OCI-LY7 (cell line): ENCODE measurements at regions not wholly inside any gene's neighbourhood (a gene's known extent, or its start where the extent isn't known, plus 50 kb on each side); places are given as distances from the start of the nearest gene placed in this dataset.

Experiments
- BruUV-seq: library from RNA; stranded (reverse); fragments of 400-500 nt; replicated peaks from 2 replicates; lab custom pipeline; 2021; lab: Mats Ljungman, UMichigan
- CTCF ChIA-PET: fragments of 300-600 bp; sonication (Branson Sonifier 250); formaldehyde crosslinking; loops from one replicate; lab custom pipeline; 2022; ENCODE audit warnings: antibody characterized with exemption; ENCODE audit not compliant: unreplicated experiment; lab: Charles Lee
- POLR2A ChIA-PET: fragments of 300-600 bp; sonication (Branson Sonifier 250); formaldehyde crosslinking; loops from one replicate; lab custom pipeline; 2022; ENCODE audit warnings: antibody characterized with exemption; lab: Charles Lee
- DNase-seq: peaks from one replicate; pipeline ENCODE4 v3.0.0-alpha.2; 2015; ENCODE audit warnings: low spot score
- H2AFZ ChIP-seq: fragments of 200-600 bp; sonication (generic), shearing (Covaris generic); 2 replicates; pipeline ENCODE4 v1.6.1; 2014; ENCODE audit warnings: mild to moderate bottlenecking, antibody characterized with exemption, low read length, moderate library complexity
- H3K27ac ChIP-seq: fragments of 200-600 bp; sonication (generic); 2 replicates; pipeline ENCODE4 v1.5.1; 2014; ENCODE audit warnings: mixed run types, low read depth, mild to moderate bottlenecking, moderate library complexity, low read length, inconsistent platforms; ENCODE audit not compliant: poor library complexity, severe bottlenecking
- H3K36me3 ChIP-seq: fragments of 200-600 bp; sonication (generic); 2 replicates; pipeline ENCODE4 v1.6.1; 2014; ENCODE audit warnings: mild to moderate bottlenecking, antibody characterized with exemption, low read length, moderate library complexity, mixed read lengths; ENCODE audit not compliant: insufficient read depth
- H3K4me1 ChIP-seq: fragments of 200-600 bp; sonication (generic); 2 replicates; pipeline ENCODE4 v1.5.1; 2014; ENCODE audit warnings: mild to moderate bottlenecking, low read length; ENCODE audit not compliant: insufficient read depth, poor library complexity, severe bottlenecking
- H3K4me2 ChIP-seq: fragments of 200-600 bp; sonication (generic); 2 replicates; pipeline ENCODE4 v1.6.1; 2014; ENCODE audit warnings: mild to moderate bottlenecking, low read length
- H3K4me3 ChIP-seq: fragments of 200-600 bp; sonication (generic); 2 replicates; pipeline ENCODE4 v1.5.1; 2014; ENCODE audit warnings: mild to moderate bottlenecking, low read depth, low read length; ENCODE audit not compliant: poor library complexity, severe bottlenecking
- H3K79me2 ChIP-seq: fragments of 200-600 bp; sonication (generic); 2 replicates; pipeline ENCODE4 v1.6.1; 2016; ENCODE audit warnings: low read depth, mild to moderate bottlenecking, low read length, moderate library complexity, mixed read lengths; ENCODE audit not compliant: insufficient read depth
- H3K9me2 ChIP-seq: fragments of 200-600 bp; sonication (generic); 2 replicates; pipeline ENCODE4 v1.6.1; 2016; ENCODE audit warnings: mild to moderate bottlenecking, low read length, mixed read lengths; ENCODE audit not compliant: insufficient read depth
- H3K9me3 ChIP-seq: fragments of 200-600 bp; sonication (generic); 2 replicates; pipeline ENCODE4 v1.6.1; 2014; ENCODE audit warnings: mild to moderate bottlenecking, mixed run types, low read length, mixed read lengths
- H4K20me1 ChIP-seq: fragments of 200-600 bp; sonication (generic); 2 replicates; pipeline ENCODE4 v1.6.1; 2014; ENCODE audit warnings: mild to moderate bottlenecking, antibody characterized with exemption, low read length, moderate library complexity, mixed read lengths; ENCODE audit not compliant: insufficient read depth
- EZH2phosphoT487 ChIP-seq: fragments of 200-600 bp; sonication (generic); IDR thresholded peaks from 2 replicates; pipeline ENCODE4 v1.6.1; 2018; ENCODE audit warnings: low read depth, borderline replicate concordance, mild to moderate bottlenecking, mixed run types, antibody characterized with exemption, low read length, moderate library complexity, mixed read lengths
- intact Hi-C: fragments of 100-400 bp; cut with micrococcal nuclease; formaldehyde crosslinking; loops from one replicate; pipeline ENCODE4 v1.10.0; 2022; ENCODE audit not compliant: unreplicated experiment
- TF ChIP-seq, protein P1 (sequence below): fragments of 200-600 bp; sonication (generic); conservative IDR thresholded peaks from 2 replicates; pipeline ENCODE4 v1.5.1; 2014; ENCODE audit warnings: mild to moderate bottlenecking, antibody characterized with exemption, low read length, moderate library complexity, mixed read lengths

DNA sequence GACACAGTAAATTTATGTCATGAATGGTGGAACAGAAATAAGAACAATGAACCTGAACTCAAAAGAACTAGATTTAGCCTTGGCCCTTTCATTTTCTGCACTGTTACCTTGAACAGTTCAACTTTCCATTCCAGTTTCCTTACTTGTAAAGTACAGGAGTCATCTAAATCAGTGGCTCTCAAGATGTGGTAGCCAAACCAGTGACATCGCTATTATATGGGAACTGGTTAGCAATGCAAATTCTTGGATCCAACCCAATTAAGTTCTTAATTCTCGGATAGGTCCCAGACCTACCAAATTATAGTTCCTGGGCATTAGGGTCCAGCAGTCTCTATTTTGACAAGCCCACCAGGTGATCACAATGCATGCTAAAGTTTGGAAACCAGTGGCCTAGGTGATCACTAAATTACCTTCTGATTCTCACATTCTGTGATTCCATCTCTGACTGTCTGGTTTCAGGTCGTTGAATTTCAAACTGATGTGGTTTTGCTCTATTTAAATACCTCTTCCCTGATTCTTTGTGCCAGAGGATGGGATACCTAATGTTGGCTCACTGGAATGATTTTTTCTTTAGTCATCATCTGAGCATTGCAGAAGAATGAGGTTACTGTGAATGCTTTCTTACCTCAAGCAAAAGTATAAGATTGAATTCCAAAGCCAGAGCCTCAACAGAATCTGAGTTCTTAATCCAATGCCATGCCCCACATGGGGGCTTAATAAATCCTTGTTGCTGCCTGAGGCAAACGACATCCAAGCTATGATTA, 253.8 kb downstream of the ENC1 start:
- no peaks in the 10 kb centered on the region for H3K9me3 ChIP-seq
- intact Hi-C loops, result no loop called here
- no peaks in the 10 kb centered on the region for H3K9me2 ChIP-seq
- no peak overlapping the region for H3K27ac ChIP-seq
- POLR2A ChIA-PET, result interaction anchor here (0.7 kb wide), 1 partner anchor 257 kb away, joined by 3 read pairs; no protein-coding TSS in a partner anchor
- no peak for DNase-seq
- CTCF ChIA-PET, result no interaction called here
- H3K4me2 ChIP-seq, result no peak overlapping the region
- H2AFZ ChIP-seq, result no peak overlapping the region
- BruUV-seq, result no TSS peak
- H4K20me1 ChIP-seq, result no peaks in the 10 kb centered on the region
- peaks cover 12% of the 10 kb centered on the region for H3K4me1 ChIP-seq
- H3K79me2 ChIP-seq, result no peaks in the 10 kb centered on the region
- TF ChIP-seq, protein P1, sequence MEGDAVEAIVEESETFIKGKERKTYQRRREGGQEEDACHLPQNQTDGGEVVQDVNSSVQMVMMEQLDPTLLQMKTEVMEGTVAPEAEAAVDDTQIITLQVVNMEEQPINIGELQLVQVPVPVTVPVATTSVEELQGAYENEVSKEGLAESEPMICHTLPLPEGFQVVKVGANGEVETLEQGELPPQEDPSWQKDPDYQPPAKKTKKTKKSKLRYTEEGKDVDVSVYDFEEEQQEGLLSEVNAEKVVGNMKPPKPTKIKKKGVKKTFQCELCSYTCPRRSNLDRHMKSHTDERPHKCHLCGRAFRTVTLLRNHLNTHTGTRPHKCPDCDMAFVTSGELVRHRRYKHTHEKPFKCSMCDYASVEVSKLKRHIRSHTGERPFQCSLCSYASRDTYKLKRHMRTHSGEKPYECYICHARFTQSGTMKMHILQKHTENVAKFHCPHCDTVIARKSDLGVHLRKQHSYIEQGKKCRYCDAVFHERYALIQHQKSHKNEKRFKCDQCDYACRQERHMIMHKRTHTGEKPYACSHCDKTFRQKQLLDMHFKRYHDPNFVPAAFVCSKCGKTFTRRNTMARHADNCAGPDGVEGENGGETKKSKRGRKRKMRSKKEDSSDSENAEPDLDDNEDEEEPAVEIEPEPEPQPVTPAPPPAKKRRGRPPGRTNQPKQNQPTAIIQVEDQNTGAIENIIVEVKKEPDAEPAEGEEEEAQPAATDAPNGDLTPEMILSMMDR, result no peak
- TF ChIP-seq EZH2phosphoT487, result no peak
- H3K4me3 ChIP-seq, result no peak overlapping the region
- H3K36me3 ChIP-seq, result no peaks in the 10 kb centered on the region

- Histone ChIP-seq H3K4me2 (no peak overlapping the region), H3K36me3 (no peaks in the 10 kb centered on the region), H3K9me2 (no peaks in the 10 kb centered on the region), H2AFZ (no peak overlapping the region), H3K4me1 (no peaks in the 10 kb centered on the region), H3K79me2 (no peaks in the 10 kb centered on the region), H3K27ac (no peak overlapping the region), H3K9me3 (no peaks in the 10 kb centered on the region), H4K20me1 (no peaks in the 10 kb centered on the region), H3K4me3 (no peak overlapping the region)
- intact Hi-C loops, result no loop called here
- TF ChIP-seq, protein P1, result no peak
- no peak for TF ChIP-seq EZH2phosphoT487
- CTCF ChIA-PET, result no interaction called here
- POLR2A ChIA-PET, result interaction anchor here (1.0 kb wide), 1 partner anchor 9 kb away, joined by 4 read pairs; no protein-coding TSS in a partner anchor
- no peak for DNase-seq
- no TSS peak for BruUV-seq
These were observed 255.7 kb downstream of the ENC1 start for GRCh38 chr5:74384851-74385250.

DNA sequence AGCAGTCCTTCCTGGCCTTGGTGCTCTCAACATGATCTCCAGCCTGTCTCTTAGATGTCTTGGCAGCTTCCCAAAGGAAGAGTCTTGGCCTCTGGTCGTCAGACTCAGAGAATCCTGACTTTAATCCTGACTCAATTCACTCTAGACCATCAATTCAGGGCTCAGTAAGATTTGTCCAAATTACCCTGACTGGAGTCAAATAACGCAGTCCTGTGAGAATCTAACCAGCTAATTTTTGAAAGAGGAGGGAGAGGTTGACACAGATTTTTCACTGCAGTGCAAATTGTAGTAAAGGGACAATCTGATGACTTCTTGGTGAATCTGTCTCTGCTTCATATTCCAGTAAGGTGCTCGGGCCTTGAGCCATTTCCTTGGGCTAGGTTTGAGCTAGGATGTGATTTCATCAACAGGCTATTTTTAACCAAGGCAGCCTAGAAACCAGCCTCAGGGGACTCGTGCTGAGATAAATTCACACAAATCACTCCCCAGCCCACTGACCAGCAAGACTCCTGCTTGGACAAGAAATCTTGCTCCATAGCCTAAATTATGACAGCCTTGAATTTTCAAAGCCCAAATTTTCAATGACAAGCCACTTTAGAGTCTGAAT, 257.4 kb downstream of the ENC1 start:
- no peak for DNase-seq
- BruUV-seq, result no TSS peak

More for the DNA sequence above, 257.4 kb downstream of the ENC1 start:
- Histone ChIP-seq H3K4me2 (no peak overlapping the region), H3K4me3 (no peak overlapping the region), H4K20me1 (no peaks in the 10 kb centered on the region), H3K4me1 (no peaks in the 10 kb centered on the region), H3K9me2 (no peaks in the 10 kb centered on the region), H3K36me3 (no peaks in the 10 kb centered on the region), H3K9me3 (no peaks in the 10 kb centered on the region), H2AFZ (peak overlapping the region; percentile 9; the same call in 1 of the 2 replicates), H3K79me2 (no peaks in the 10 kb centered on the region), H3K27ac (no peak overlapping the region)
- intact Hi-C loops, result no loop called here
- TF ChIP-seq, protein P1, result no peak
- no peak for TF ChIP-seq EZH2phosphoT487
- POLR2A ChIA-PET, result no interaction called here
- CTCF ChIA-PET, result no interaction called here
